ENCODE measurements at regions not wholly inside any gene's neighbourhood (a gene's known extent, or its start where the extent isn't known, plus 50 kb on each side); places are given as distances from the start of the nearest gene placed in this dataset.

DNA sequence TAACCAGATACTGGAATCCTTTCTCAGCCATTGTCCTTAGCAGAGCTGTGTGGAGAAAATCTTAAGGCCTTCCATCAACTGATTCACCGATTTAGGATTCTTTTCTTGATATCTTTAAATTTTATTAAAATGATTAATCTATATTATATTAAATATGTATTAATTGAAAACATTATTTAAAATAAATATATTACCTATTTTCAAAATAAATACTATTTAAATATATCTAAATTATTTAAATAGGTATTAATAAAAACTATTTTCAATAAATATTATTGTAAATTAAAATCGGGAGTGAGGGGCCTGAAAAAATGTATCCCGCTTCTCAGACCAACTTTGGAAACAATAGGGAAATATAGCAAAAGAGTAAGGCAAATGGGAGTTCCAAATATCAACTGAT is 94.0 kb upstream of the HPF1 start:
- Histone ChIP-seq H3K4me3 (no peak overlapping the region), H3K27me3 (no peaks in the 10 kb centered on the region), H4K20me1 (ENCODE audit: low read depth) (no peaks in the 10 kb centered on the region), H3K4me2 (no peak overlapping the region), H3K36me3 (no peaks in the 10 kb centered on the region), H3K27ac (no peak overlapping the region), H3K9ac (no peak overlapping the region), H3K9me3 (ENCODE audit: low read depth) (no peaks in the 10 kb centered on the region), H2AFZ (replicated peaks) (no peak overlapping the region), H3K79me2 (ENCODE audit: low read depth) (no peaks in the 10 kb centered on the region), H3K4me1 (no peaks in the 10 kb centered on the region), H3F3A (ENCODE audit: low read depth) (no peaks in the 10 kb centered on the region)
- no peak for TF ChIP-seq EZH2phosphoT487 (IDR thresholded peaks at IDR 0.05)
- no peak for TF ChIP-seq EZH2 (IDR thresholded peaks at IDR 0.05)
- H3K27me3 Mint-ChIP-seq (ENCODE audit: insufficient read depth, low read depth) = peaks cover 4% of the 10 kb centered on the region
- no peaks in the 10 kb centered on the region for H3K4me1 Mint-ChIP-seq
- H3K36me3 Mint-ChIP-seq = no peaks in the 10 kb centered on the region
- no peak for DNase-seq (ENCODE audit: low spot score)
- H3K4me3 Mint-ChIP-seq = no peak overlapping the region
- no peaks in the 10 kb centered on the region for H3K9me3 Mint-ChIP-seq
- H3K27ac Mint-ChIP-seq = no peak overlapping the region

DNA sequence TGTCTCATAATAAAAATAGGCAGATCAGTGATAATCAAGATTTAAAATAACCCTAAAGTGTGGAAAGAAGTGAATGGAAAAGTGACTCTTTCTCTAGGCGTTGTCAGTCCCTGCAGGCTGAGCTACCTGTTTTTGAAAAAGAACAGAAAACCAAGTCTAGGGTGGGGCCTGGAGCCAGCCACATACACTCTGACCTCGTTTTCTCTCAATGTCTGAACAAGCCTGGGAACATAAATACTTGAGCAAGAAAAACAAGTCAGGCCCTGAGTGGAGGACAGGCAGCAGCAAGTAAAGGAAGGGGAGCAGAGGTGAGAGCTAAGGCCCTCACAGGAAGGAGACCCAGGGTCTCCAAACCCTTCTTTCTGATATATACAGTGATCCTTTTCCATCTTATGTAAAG is 91.7 kb upstream of the HPF1 start:
- DNase-seq (ENCODE audit: low spot score) = no peak
- Histone ChIP-seq H3K79me2 (ENCODE audit: low read depth) (no peaks in the 10 kb centered on the region), H3F3A (ENCODE audit: low read depth) (no peaks in the 10 kb centered on the region), H3K4me3 (no peak overlapping the region), H3K9ac (no peak overlapping the region), H3K9me3 (ENCODE audit: low read depth) (no peaks in the 10 kb centered on the region), H3K27me3 (no peaks in the 10 kb centered on the region), H2AFZ (replicated peaks) (no peak overlapping the region), H3K27ac (no peak overlapping the region), H3K4me2 (no peak overlapping the region), H4K20me1 (ENCODE audit: low read depth) (no peaks in the 10 kb centered on the region), H3K36me3 (no peaks in the 10 kb centered on the region), H3K4me1 (no peaks in the 10 kb centered on the region)
- no peak overlapping the region for H3K4me3 Mint-ChIP-seq
- TF ChIP-seq EZH2 (IDR thresholded peaks at IDR 0.05) (no peak), EZH2phosphoT487 (IDR thresholded peaks at IDR 0.05) (no peak)
- TF ChIP-seq, protein P1, sequence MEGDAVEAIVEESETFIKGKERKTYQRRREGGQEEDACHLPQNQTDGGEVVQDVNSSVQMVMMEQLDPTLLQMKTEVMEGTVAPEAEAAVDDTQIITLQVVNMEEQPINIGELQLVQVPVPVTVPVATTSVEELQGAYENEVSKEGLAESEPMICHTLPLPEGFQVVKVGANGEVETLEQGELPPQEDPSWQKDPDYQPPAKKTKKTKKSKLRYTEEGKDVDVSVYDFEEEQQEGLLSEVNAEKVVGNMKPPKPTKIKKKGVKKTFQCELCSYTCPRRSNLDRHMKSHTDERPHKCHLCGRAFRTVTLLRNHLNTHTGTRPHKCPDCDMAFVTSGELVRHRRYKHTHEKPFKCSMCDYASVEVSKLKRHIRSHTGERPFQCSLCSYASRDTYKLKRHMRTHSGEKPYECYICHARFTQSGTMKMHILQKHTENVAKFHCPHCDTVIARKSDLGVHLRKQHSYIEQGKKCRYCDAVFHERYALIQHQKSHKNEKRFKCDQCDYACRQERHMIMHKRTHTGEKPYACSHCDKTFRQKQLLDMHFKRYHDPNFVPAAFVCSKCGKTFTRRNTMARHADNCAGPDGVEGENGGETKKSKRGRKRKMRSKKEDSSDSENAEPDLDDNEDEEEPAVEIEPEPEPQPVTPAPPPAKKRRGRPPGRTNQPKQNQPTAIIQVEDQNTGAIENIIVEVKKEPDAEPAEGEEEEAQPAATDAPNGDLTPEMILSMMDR (IDR thresholded peaks at IDR 0.05) = no peak
- no peaks in the 10 kb centered on the region for H3K27me3 Mint-ChIP-seq (ENCODE audit: insufficient read depth, low read depth)
- no peaks in the 10 kb centered on the region for H3K4me1 Mint-ChIP-seq
- H3K27ac Mint-ChIP-seq = no peak overlapping the region
- H3K9me3 Mint-ChIP-seq = no peaks in the 10 kb centered on the region
- no peaks in the 10 kb centered on the region for H3K36me3 Mint-ChIP-seq

DNA sequence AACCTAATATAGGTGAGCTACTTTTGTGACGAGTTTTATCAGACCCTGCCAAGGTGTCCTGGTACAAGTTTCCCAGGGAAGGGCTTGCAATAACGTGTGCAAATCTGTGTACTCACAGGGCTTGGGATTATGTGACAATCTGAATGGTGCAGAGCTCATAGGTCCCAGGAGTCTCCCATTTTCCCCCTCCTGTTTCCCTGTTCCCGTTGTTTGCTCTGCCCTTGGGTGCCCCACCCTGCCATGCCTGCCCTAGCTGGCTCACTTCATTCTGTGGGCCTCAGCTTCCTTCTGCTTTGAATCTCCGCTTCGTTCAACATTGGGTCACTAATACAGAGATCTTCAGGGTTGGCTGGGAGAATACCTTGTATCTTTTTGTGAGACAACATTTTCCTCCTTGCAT is 90.3 kb upstream of the HPF1 start:
- H3F3A ChIP-seq (ENCODE audit: low read depth) = no peaks in the 10 kb centered on the region
- H3K9ac ChIP-seq = no peak overlapping the region
- H3K9me3 ChIP-seq (ENCODE audit: low read depth) = no peaks in the 10 kb centered on the region
- no peaks in the 10 kb centered on the region for H3K27me3 ChIP-seq
- no peak overlapping the region for H3K27ac Mint-ChIP-seq
- H3K36me3 ChIP-seq = no peaks in the 10 kb centered on the region
- H3K4me1 Mint-ChIP-seq = no peaks in the 10 kb centered on the region
- DNase-seq (ENCODE audit: low spot score) = no peak
- H3K4me2 ChIP-seq = no peak overlapping the region
- no peaks in the 10 kb centered on the region for H3K4me1 ChIP-seq
- no peak overlapping the region for H3K4me3 ChIP-seq
- no peak overlapping the region for H3K27ac ChIP-seq
- TF ChIP-seq, protein P1 (IDR thresholded peaks at IDR 0.05) = no peak
- no peak for TF ChIP-seq EZH2phosphoT487 (IDR thresholded peaks at IDR 0.05)
- TF ChIP-seq EZH2 (IDR thresholded peaks at IDR 0.05) = no peak
- no peak overlapping the region for H2AFZ ChIP-seq (replicated peaks)
- no peaks in the 10 kb centered on the region for H3K79me2 ChIP-seq (ENCODE audit: low read depth)
- no peak overlapping the region for H3K4me3 Mint-ChIP-seq
- H3K9me3 Mint-ChIP-seq = no peaks in the 10 kb centered on the region
- H3K36me3 Mint-ChIP-seq = no peaks in the 10 kb centered on the region
- no peaks in the 10 kb centered on the region for H4K20me1 ChIP-seq (ENCODE audit: low read depth)
- H3K27me3 Mint-ChIP-seq (ENCODE audit: insufficient read depth, low read depth) = no peaks in the 10 kb centered on the region

DNA sequence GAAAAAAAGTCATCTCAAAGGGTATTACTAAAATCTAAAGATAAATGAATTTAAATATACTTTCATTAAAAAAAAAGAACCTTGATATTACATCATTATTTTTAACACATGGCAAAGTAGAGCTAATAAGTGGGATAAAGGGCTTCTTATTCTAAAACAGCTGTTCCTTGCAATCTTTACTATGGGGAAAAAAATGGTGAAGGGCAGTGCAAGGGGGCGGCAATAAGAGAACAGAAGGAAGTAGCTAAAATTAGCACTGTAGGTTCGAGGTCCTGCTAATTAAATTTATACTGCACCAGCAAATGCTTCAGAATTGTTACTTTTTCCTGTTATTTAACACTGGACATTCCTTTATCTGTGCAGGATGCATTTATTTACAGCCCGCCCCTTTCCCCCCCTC is 89.4 kb upstream of the HPF1 start:
- no peak for DNase-seq (ENCODE audit: low spot score)
- Histone ChIP-seq H3K4me2 (no peak overlapping the region), H3K36me3 (no peaks in the 10 kb centered on the region), H2AFZ (replicated peaks) (no peak overlapping the region), H3K4me1 (no peaks in the 10 kb centered on the region), H3K27ac (no peak overlapping the region), H3K9ac (no peak overlapping the region), H3K79me2 (ENCODE audit: low read depth) (no peaks in the 10 kb centered on the region), H3K27me3 (no peaks in the 10 kb centered on the region), H4K20me1 (ENCODE audit: low read depth) (no peaks in the 10 kb centered on the region), H3K9me3 (ENCODE audit: low read depth) (no peaks in the 10 kb centered on the region), H3K4me3 (no peak overlapping the region), H3F3A (ENCODE audit: low read depth) (no peaks in the 10 kb centered on the region)
- H3K36me3 Mint-ChIP-seq = no peaks in the 10 kb centered on the region
- no peaks in the 10 kb centered on the region for H3K9me3 Mint-ChIP-seq
- TF ChIP-seq EZH2 (IDR thresholded peaks at IDR 0.05) = no peak
- TF ChIP-seq EZH2phosphoT487 (IDR thresholded peaks at IDR 0.05) = no peak
- TF ChIP-seq, protein P1 (IDR thresholded peaks at IDR 0.05) = no peak
- no peak overlapping the region for H3K4me3 Mint-ChIP-seq
- H3K27ac Mint-ChIP-seq = no peak overlapping the region
- no peaks in the 10 kb centered on the region for H3K27me3 Mint-ChIP-seq (ENCODE audit: insufficient read depth, low read depth)
- no peaks in the 10 kb centered on the region for H3K4me1 Mint-ChIP-seq

Measured in neural progenitor cell (in vitro differentiated cells).